ENCODE measurements at regions not wholly inside any gene's neighbourhood (a gene's known extent, or its start where the extent isn't known, plus 50 kb on each side); places are given as distances from the start of the nearest gene placed in this dataset.

- TF ChIP-seq CTCF (IDR thresholded peaks at IDR 0.05; ENCODE audit: low read depth, low read length) (no peak), EZH2phosphoT487 (IDR thresholded peaks at IDR 0.05; ENCODE audit: low read depth) (no peak)
Observed at GRCh38 chrX:121894756-121895155, 847.3 kb downstream of the GLUD2 start.
